ENCODE measurements at regions not wholly inside any gene's neighbourhood (a gene's known extent, or its start where the extent isn't known, plus 50 kb on each side); places are given as distances from the start of the nearest gene placed in this dataset.
"Not testable (repeated sequence)": the region's sequence is repeated elsewhere in the genome, so short reads cannot be mapped to it uniquely, and the experiment has no call there.

GRCh38 chr7:6995493-6996289 lies 169.6 kb upstream of the CCZ1B start:
- not testable (repeated sequence) for H3K18ac ChIP-seq (ENCODE audit: insufficient read length, low read depth, low read length); H3K4ac ChIP-seq (ENCODE audit: low read depth, low read length); H3K14ac ChIP-seq (ENCODE audit: insufficient read depth, low read length); H3K79me2 ChIP-seq (ENCODE audit: insufficient read depth, low read length); H3T11ph ChIP-seq (ENCODE audit: low read length); H3K56ac ChIP-seq (ENCODE audit: insufficient read length, low read depth, low read length); H3K9ac ChIP-seq (ENCODE audit: extremely low read depth, insufficient read length, low read length); H4K91ac ChIP-seq (ENCODE audit: insufficient read length, low read depth, low read length); H2AK5ac ChIP-seq (ENCODE audit: insufficient read length, low read length); H4K8ac ChIP-seq (replicated peaks; ENCODE audit: insufficient read length, low read depth, low read length); H3K23me2 ChIP-seq (ENCODE audit: insufficient read length, low read depth, low read length, poor library complexity, severe bottlenecking); H2BK120ac ChIP-seq (ENCODE audit: low read depth, low read length, poor library complexity, severe bottlenecking); DNase-seq; H3K27ac Mint-ChIP-seq; H4K5ac ChIP-seq (ENCODE audit: insufficient read length, low read depth, low read length); H3K4me3 Mint-ChIP-seq; H3K4me2 ChIP-seq (ENCODE audit: insufficient read depth, insufficient read length, low read length); H3K27me3 Mint-ChIP-seq (ENCODE audit: low read depth); H3K9me3 ChIP-seq (ENCODE audit: control insufficient read depth, low read depth, low read length); H3K4me1 ChIP-seq (ENCODE audit: insufficient read depth, low read length); H2BK15ac ChIP-seq (ENCODE audit: low read depth, low read length); H2BK5ac ChIP-seq (ENCODE audit: insufficient read length, low read length); H3K27ac ChIP-seq (ENCODE audit: insufficient read length, low read depth, low read length); H2BK20ac ChIP-seq (ENCODE audit: low read depth, low read length, poor library complexity, severe bottlenecking); H4K20me1 ChIP-seq (ENCODE audit: control insufficient read depth, insufficient read depth, insufficient read length); H2BK12ac ChIP-seq (ENCODE audit: insufficient read length, low read depth, low read length); H3K27me3 ChIP-seq (ENCODE audit: insufficient read depth, low read length); H3K23ac ChIP-seq (ENCODE audit: insufficient read length, low read depth, low read length); H3K79me1 ChIP-seq (ENCODE audit: insufficient read depth, low read depth, low read length, poor library complexity, severe bottlenecking); H2AFZ ChIP-seq (ENCODE audit: low read length)
- Mint-ChIP-seq H3K9me3 (peaks cover 16 to 20% of the 10 kb centered on the region in 2 experiments), H3K36me3 (ENCODE audit: insufficient read depth in 1 of 3, low read depth in 3 of 3) (peaks cover 10 to 21% (median 13%) of the 10 kb centered on the region in 3 experiments), H3K4me1 (peaks cover 25 to 31% of the 10 kb centered on the region in 2 experiments)
- WGBS (ENCODE audit: extremely low coverage, insufficient read length, low lambda C conversion rate): no CpG with 5 or more reads among the region's 7 CpGs

GRCh38 chr7:6999067-6999666 lies 173.1 kb upstream of the CCZ1B start:
- Mint-ChIP-seq H3K4me1 (peaks cover 22 to 24% of the 10 kb centered on the region in 2 experiments), H3K36me3 (ENCODE audit: insufficient read depth in 1 of 3, low read depth in 3 of 3) (peaks cover 9 to 21% (median 13%) of the 10 kb centered on the region in 3 experiments), H3K9me3 (peaks cover 17 to 21% of the 10 kb centered on the region in 2 experiments)
- not testable (repeated sequence) for H4K5ac ChIP-seq (ENCODE audit: insufficient read length, low read depth, low read length); H4K91ac ChIP-seq (ENCODE audit: insufficient read length, low read depth, low read length); H2BK15ac ChIP-seq (ENCODE audit: low read depth, low read length); DNase-seq; H2AK5ac ChIP-seq (ENCODE audit: insufficient read length, low read length); H3K9ac ChIP-seq (ENCODE audit: extremely low read depth, insufficient read length, low read length); H3K27me3 Mint-ChIP-seq (ENCODE audit: low read depth); H2BK20ac ChIP-seq (ENCODE audit: low read depth, low read length, poor library complexity, severe bottlenecking); H2AFZ ChIP-seq (ENCODE audit: low read length); H3K79me1 ChIP-seq (ENCODE audit: insufficient read depth, low read depth, low read length, poor library complexity, severe bottlenecking); H4K20me1 ChIP-seq (ENCODE audit: control insufficient read depth, insufficient read depth, insufficient read length); H3K4me2 ChIP-seq (ENCODE audit: insufficient read depth, insufficient read length, low read length); H3K79me2 ChIP-seq (ENCODE audit: insufficient read depth, low read length); H3K56ac ChIP-seq (ENCODE audit: insufficient read length, low read depth, low read length); H3K23me2 ChIP-seq (ENCODE audit: insufficient read length, low read depth, low read length, poor library complexity, severe bottlenecking); H2BK5ac ChIP-seq (ENCODE audit: insufficient read length, low read length); H3K4me3 Mint-ChIP-seq; H2BK12ac ChIP-seq (ENCODE audit: insufficient read length, low read depth, low read length); H3K4me1 ChIP-seq (ENCODE audit: insufficient read depth, low read length); H3K27me3 ChIP-seq (ENCODE audit: insufficient read depth, low read length); H3K4ac ChIP-seq (ENCODE audit: low read depth, low read length); H3K9me3 ChIP-seq (ENCODE audit: control insufficient read depth, low read depth, low read length); H4K8ac ChIP-seq (replicated peaks; ENCODE audit: insufficient read length, low read depth, low read length); H3K14ac ChIP-seq (ENCODE audit: insufficient read depth, low read length); H3K27ac Mint-ChIP-seq; H2BK120ac ChIP-seq (ENCODE audit: low read depth, low read length, poor library complexity, severe bottlenecking); H3T11ph ChIP-seq (ENCODE audit: low read length); H3K27ac ChIP-seq (ENCODE audit: insufficient read length, low read depth, low read length); H3K23ac ChIP-seq (ENCODE audit: insufficient read length, low read depth, low read length); H3K18ac ChIP-seq (ENCODE audit: insufficient read length, low read depth, low read length)
- no CpG with 5 or more reads among the region's 5 CpGs for WGBS (ENCODE audit: extremely low coverage, insufficient read length, low lambda C conversion rate)
